ENCODE measurements at regions not wholly inside any gene's neighbourhood (a gene's known extent, or its start where the extent isn't known, plus 50 kb on each side); places are given as distances from the start of the nearest gene placed in this dataset.

DNA sequence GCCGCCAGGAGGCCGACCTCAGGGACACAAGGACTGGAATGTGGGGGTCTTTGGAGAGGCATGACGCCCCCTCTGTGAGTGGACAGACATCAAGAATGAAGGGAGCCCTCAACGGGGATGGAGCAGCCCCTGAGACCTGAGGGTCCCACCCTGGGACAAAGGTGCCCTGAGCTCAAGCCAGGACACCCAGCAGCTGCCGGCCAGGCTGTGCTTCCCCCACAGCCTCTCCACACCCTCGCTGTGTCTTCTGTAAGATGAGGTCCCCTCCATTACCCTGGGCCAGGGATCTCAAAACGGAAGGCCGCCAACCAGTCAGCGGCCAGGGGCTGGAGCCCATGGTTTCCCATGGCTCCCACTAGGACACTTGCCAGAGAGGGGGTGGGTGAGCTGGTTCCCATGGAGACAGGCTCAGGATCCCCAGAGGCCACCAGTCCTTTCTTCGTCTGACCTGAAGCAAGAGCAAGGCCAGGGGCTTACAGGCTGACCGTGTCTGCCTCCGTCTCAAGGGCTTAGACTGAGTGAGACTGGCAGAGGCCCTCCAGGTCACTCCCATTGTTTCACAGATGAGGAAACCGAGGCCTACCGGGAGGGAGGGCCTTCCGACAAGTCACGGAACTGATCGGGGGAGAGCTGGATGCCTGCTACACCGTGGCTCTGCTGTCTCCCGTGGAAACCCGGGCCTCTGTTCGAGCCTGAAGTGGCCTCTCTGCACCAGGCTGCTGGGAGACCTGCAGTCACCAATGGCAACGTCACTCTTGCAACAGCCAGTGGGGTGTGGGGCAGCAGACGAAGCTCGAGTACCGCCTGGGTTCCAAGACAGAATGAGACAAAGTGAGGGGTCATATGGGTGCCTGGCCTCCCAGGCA, 91.7 kb upstream of the DIO3 start:
- CTCF ChIA-PET, result no interaction called here
- no peak for DNase-seq (ENCODE audit: low spot score)
- POLR2A ChIA-PET (ENCODE audit: low non-redundant PET), result no interaction called here
- TF ChIP-seq, protein P1, sequence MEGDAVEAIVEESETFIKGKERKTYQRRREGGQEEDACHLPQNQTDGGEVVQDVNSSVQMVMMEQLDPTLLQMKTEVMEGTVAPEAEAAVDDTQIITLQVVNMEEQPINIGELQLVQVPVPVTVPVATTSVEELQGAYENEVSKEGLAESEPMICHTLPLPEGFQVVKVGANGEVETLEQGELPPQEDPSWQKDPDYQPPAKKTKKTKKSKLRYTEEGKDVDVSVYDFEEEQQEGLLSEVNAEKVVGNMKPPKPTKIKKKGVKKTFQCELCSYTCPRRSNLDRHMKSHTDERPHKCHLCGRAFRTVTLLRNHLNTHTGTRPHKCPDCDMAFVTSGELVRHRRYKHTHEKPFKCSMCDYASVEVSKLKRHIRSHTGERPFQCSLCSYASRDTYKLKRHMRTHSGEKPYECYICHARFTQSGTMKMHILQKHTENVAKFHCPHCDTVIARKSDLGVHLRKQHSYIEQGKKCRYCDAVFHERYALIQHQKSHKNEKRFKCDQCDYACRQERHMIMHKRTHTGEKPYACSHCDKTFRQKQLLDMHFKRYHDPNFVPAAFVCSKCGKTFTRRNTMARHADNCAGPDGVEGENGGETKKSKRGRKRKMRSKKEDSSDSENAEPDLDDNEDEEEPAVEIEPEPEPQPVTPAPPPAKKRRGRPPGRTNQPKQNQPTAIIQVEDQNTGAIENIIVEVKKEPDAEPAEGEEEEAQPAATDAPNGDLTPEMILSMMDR (conservative IDR thresholded peaks at IDR 0.05; ENCODE audit: low read depth), result no peak
- H3K27ac ChIP-seq, result no peak overlapping the region

DNA sequence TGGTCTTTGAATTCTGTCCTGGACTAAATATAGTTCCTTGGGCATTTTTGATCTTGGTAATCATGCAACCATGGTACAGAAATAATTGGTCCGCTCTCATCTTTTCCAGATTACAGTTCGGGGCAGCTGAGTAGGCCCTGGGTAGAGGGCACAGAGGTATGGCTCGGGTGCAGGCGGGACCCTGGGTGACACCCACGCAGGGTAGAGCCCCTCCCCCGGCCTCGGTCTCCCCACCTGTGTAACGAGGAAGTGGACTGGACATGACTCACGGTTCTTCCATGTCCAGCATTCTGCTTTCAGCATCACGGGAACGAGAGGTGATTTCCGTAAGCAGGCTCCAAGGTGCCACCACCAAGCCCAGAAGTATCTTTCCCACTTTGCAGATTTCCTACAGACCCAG, 91.0 kb upstream of the DIO3 start:
- DNase-seq (ENCODE audit: low spot score), result no peak
- TF ChIP-seq, protein P1 (conservative IDR thresholded peaks at IDR 0.05; ENCODE audit: low read depth), result no peak
- H3K27ac ChIP-seq, result no peak overlapping the region
- ChIA-PET POLR2A (ENCODE audit: low non-redundant PET) (no interaction called here), CTCF (interaction anchor here (0.7 kb wide), 1 partner anchor 37 kb away, joined by 3 read pairs; no protein-coding TSS in a partner anchor)

DNA sequence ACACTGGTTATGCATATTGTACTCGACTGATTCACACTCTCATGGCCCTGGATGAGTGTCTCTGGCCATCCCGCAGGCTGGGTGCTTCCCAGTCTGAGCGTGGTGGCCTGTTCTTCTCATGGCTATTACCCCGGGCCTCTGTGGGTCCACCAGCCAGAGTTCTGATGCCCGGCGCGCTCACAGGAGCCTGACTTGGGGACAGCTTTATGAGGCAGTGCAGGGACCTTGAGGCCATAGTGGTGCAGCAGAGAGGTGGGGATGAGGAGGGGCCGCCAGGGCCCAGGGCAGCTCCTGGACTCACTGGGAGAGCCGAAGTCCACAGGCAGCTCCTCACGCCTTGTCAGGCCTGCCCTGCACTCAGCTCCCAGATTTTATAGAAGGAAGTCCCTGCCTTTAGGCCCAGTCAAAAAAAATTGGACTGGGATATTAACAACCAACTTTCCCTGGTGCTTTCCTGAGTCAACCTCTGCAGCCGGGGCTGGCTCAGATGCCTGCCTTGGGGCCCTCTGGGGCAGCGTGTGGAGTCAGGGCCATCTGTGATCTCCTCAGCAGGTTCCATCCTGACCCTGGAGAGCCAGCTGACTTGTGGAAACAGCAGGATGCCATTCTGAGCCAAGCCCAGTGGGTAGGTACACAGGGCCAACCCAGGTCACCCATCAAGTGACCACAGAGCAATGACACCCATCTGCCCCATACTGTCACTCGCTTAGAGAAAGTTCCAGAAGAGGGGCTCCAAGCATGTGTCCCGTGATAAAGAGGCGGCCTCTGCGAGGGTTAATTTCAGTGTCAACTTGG, 89.4 kb upstream of the DIO3 start:
- TF ChIP-seq, protein P1 (conservative IDR thresholded peaks at IDR 0.05; ENCODE audit: low read depth), result no peak
- CTCF ChIA-PET, result no interaction called here
- DNase-seq (ENCODE audit: low spot score), result no peak

DNA sequence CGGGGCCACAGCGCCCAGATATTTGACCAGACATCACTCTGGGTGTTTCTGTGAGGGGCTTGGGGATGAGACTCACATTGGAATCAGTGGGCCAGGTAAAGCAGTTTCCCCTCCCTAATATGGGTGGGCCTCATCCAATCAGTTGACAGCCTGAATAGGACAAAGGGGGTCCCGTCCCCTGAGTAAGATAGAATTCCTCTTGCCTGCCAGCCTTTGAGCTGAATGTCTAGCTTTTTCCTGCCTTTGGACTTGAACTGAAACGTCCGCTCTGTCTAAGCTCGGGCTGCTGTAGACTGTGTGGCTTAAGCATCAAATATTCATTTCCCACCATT, 88.8 kb upstream of the DIO3 start:
- POLR2A ChIA-PET (ENCODE audit: low non-redundant PET), result no interaction called here
- H3K27ac ChIP-seq, result no peak overlapping the region
- DNase-seq (ENCODE audit: low spot score), result no peak
- CTCF ChIA-PET, result no interaction called here
- TF ChIP-seq, protein P1 (conservative IDR thresholded peaks at IDR 0.05; ENCODE audit: low read depth), result no peak

More for the DNA sequence above, 89.4 kb upstream of the DIO3 start:
- POLR2A ChIA-PET (ENCODE audit: low non-redundant PET), result no interaction called here
- H3K27ac ChIP-seq, result no peak overlapping the region

DNA sequence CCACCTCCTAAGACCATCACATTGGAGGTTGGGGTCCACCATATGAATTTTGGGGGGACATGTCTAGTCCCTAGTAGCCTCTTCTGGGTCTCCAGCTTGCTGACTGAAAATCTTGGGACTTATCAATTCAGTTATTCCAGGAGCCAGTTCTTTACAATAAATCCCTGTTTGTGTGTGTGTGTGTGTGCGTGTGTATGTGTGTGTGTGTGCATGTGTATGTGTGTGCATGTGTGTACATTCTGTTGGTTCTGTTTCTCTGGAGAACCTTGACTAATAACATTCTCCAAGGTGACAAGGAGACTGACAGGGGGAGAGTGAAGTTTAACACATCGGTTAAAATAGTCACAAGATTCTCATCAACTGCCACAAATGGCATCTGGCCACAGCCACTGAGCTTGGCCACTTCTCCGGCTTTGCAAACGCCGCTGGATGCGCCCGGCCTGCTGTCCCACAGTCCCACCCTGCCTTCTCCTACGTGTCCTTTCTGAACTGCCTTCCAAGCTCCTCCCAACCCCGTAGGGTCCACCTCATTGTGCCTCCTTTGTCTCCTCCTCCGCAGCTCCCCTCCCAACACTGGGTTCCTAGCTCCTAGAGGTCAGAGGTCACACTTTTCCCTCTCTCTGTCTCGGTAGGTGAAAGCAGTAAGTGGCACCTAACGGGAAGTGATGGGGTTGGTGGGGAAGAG, 88.1 kb upstream of the DIO3 start:
- POLR2A ChIA-PET (ENCODE audit: low non-redundant PET), result no interaction called here
- TF ChIP-seq, protein P1 (conservative IDR thresholded peaks at IDR 0.05; ENCODE audit: low read depth), result no peak
- CTCF ChIA-PET, result no interaction called here
- no peak overlapping the region for H3K27ac ChIP-seq
- DNase-seq (ENCODE audit: low spot score), result no peak

DNA sequence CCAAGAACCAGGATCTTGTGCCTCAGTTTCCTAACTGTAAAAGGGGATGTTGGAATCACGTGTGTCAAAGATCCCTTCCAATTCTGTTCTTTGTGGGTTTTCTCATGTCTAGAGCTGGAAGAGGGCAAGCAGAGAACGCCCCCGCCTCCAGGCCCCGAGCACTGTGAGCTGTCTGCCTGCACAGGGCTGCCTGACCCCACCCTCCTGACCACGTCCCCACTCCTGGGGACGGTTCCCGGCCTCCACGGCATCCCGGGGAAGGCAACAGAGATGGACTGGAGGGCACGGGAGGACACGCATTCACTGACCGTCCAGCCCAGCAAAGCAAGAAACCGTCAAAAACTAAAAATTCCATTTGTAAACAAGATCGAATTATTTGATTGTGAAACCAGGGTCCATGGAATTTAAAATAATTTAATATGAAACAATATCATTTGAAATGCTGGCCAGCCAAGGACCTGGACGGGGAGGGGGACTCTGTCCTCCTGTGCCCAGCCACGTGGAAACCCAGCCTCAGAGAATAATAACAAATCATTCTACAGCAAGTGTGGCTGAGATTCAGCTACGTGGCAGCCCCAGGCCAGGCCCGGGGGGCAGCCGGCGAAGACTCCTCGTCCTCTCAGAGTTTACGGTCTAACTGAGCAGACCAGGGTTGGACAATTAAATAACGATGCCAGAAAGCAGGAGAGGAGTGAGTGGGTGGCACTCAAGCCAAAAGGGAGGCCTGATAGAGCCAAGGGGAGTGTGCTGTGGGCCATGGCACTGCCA, 87.3 kb upstream of the DIO3 start:
- TF ChIP-seq, protein P1 (conservative IDR thresholded peaks at IDR 0.05; ENCODE audit: low read depth), result no peak
- DNase-seq (ENCODE audit: low spot score), result no peak
- CTCF ChIA-PET, result no interaction called here
- H3K27ac ChIP-seq, result no peak overlapping the region
- POLR2A ChIA-PET (ENCODE audit: low non-redundant PET), result no interaction called here

Data from RWPE1 (cell line).